Duodenal mucosa (tissue), 2 donors: ENCODE measurements at regions not wholly inside any gene's neighbourhood (a gene's known extent, or its start where the extent isn't known, plus 50 kb on each side); places are given as distances from the start of the nearest gene placed in this dataset.

ENCODE experiments used
- H3K27ac ChIP-seq: one replicate; pipeline ENCODE4 v1.7.0; 2013; ENCODE audit warnings: low read depth, low read length
- H3K27me3 ChIP-seq, 2 donors: one replicate each; pipeline ENCODE4 v1.7.0; 2013; ENCODE audit warnings: low read length in 2 of 2, control low read depth in 1 of 2; ENCODE audit not compliant: insufficient read depth in 2 of 2, control insufficient read depth in 1 of 2
- H3K36me3 ChIP-seq, 2 donors: one replicate each; pipeline ENCODE4 v1.7.0; 2013; ENCODE audit warnings: low read length in 2 of 2, control low read depth in 1 of 2; ENCODE audit not compliant: insufficient read depth in 2 of 2, control insufficient read depth in 1 of 2
- H3K4me1 ChIP-seq, 2 donors: one replicate each; pipeline ENCODE4 v1.7.0; 2013; ENCODE audit warnings: low read length in 2 of 2, control low read depth in 1 of 2; ENCODE audit not compliant: insufficient read depth in 2 of 2, control insufficient read depth in 1 of 2
- H3K4me3 ChIP-seq, 2 donors: one replicate each; pipeline ENCODE4 v1.7.0; 2013; ENCODE audit warnings: low read length in 2 of 2, low read depth in 1 of 2
- H3K9ac ChIP-seq, 2 donors: one replicate each; pipeline ENCODE4 v1.7.0; 2013; ENCODE audit warnings: low read length in 2 of 2, low read depth in 1 of 2
- H3K9me3 ChIP-seq, 2 donors: one replicate each; pipeline ENCODE4 v1.7.0; 2013; ENCODE audit warnings: low read length in 2 of 2, control low read depth in 1 of 2; ENCODE audit not compliant: control insufficient read depth in 1 of 2

GRCh38 chr10:130957423-130957822 is 354.1 kb downstream of the TCERG1L start:
- H3K9me3 ChIP-seq: no peaks in the 10 kb centered on the region
- no peaks in the 10 kb centered on the region for H3K27me3 ChIP-seq
- no peak overlapping the region for H3K4me3 ChIP-seq
- no peak overlapping the region for H3K9ac ChIP-seq
- no peaks in the 10 kb centered on the region for H3K4me1 ChIP-seq
- H3K36me3 ChIP-seq: no peaks in the 10 kb centered on the region
- no peak overlapping the region for H3K27ac ChIP-seq

GRCh38 chr10:130958003-130958402 is 353.5 kb downstream of the TCERG1L start:
- H3K9me3 ChIP-seq: no peaks in the 10 kb centered on the region
- no peaks in the 10 kb centered on the region for H3K36me3 ChIP-seq
- H3K4me3 ChIP-seq: no peak overlapping the region
- no peak overlapping the region for H3K9ac ChIP-seq
- H3K4me1 ChIP-seq: no peaks in the 10 kb centered on the region
- H3K27me3 ChIP-seq: no peaks in the 10 kb centered on the region
- H3K27ac ChIP-seq: no peak overlapping the region

- Histone ChIP-seq H3K9ac (no peak overlapping the region), H3K4me3 (no peak overlapping the region), H3K4me1 (no peaks in the 10 kb centered on the region), H3K9me3 (no peaks in the 10 kb centered on the region), H3K27me3 (no peaks in the 10 kb centered on the region), H3K36me3 (no peaks in the 10 kb centered on the region), H3K27ac (no peak overlapping the region)
Observed at GRCh38 chr10:130958981-130959751, 352.4 kb downstream of the TCERG1L start.

GRCh38 chr10:130959752-130960195 is 351.7 kb downstream of the TCERG1L start:
- Histone ChIP-seq H3K27me3 (no peaks in the 10 kb centered on the region), H3K9me3 (no peaks in the 10 kb centered on the region), H3K9ac (no peak overlapping the region), H3K4me3 (no peak overlapping the region), H3K36me3 (no peaks in the 10 kb centered on the region), H3K4me1 (no peaks in the 10 kb centered on the region), H3K27ac (no peak overlapping the region)

- no peak overlapping the region for H3K9ac ChIP-seq
- no peaks in the 10 kb centered on the region for H3K27me3 ChIP-seq
- no peaks in the 10 kb centered on the region for H3K36me3 ChIP-seq
Observed at GRCh38 chr10:130960531-130960930, 351.0 kb downstream of the TCERG1L start.

GRCh38 chr10:130961506-130962239 is 349.8 kb downstream of the TCERG1L start:
- Histone ChIP-seq H3K4me3 (no peak overlapping the region), H3K27me3 (no peaks in the 10 kb centered on the region)

More at GRCh38 chr10:130960531-130960930, 351.0 kb downstream of the TCERG1L start:
- Histone ChIP-seq H3K9me3 (no peaks in the 10 kb centered on the region), H3K4me3 (no peak overlapping the region), H3K27ac (no peak overlapping the region), H3K4me1 (no peaks in the 10 kb centered on the region)

GRCh38 chr10:130962240-130963051 is 349.1 kb downstream of the TCERG1L start:
- no peaks in the 10 kb centered on the region for H3K27me3 ChIP-seq
- H3K36me3 ChIP-seq: no peaks in the 10 kb centered on the region
- no peak overlapping the region for H3K27ac ChIP-seq
- no peaks in the 10 kb centered on the region for H3K4me1 ChIP-seq
- no peaks in the 10 kb centered on the region for H3K9me3 ChIP-seq
- no peak overlapping the region for H3K4me3 ChIP-seq
- no peak overlapping the region for H3K9ac ChIP-seq

More at GRCh38 chr10:130961506-130962239, 349.8 kb downstream of the TCERG1L start:
- H3K27ac ChIP-seq: no peak overlapping the region
- H3K4me1 ChIP-seq: no peaks in the 10 kb centered on the region
- H3K36me3 ChIP-seq: no peaks in the 10 kb centered on the region
- no peaks in the 10 kb centered on the region for H3K9me3 ChIP-seq
- H3K9ac ChIP-seq: no peak overlapping the region

GRCh38 chr10:130963052-130963393 is 348.5 kb downstream of the TCERG1L start:
- H3K4me1 ChIP-seq: no peaks in the 10 kb centered on the region
- no peak overlapping the region for H3K4me3 ChIP-seq
- H3K27me3 ChIP-seq: no peaks in the 10 kb centered on the region
- no peak overlapping the region for H3K9ac ChIP-seq
- H3K27ac ChIP-seq: no peak overlapping the region
- H3K36me3 ChIP-seq: no peaks in the 10 kb centered on the region
- H3K9me3 ChIP-seq: no peaks in the 10 kb centered on the region

- Histone ChIP-seq H3K4me1 (no peaks in the 10 kb centered on the region), H3K9me3 (no peaks in the 10 kb centered on the region), H3K36me3 (no peaks in the 10 kb centered on the region), H3K27me3 (no peaks in the 10 kb centered on the region), H3K4me3 (no peak overlapping the region), H3K27ac (no peak overlapping the region), H3K9ac (no peak overlapping the region)
Observed at GRCh38 chr10:130963786-130964522, 347.6 kb downstream of the TCERG1L start.
